GM12875 (cell line): ENCODE measurements at regions not wholly inside any gene's neighbourhood (a gene's known extent, or its start where the extent isn't known, plus 50 kb on each side); places are given as distances from the start of the nearest gene placed in this dataset.

Source experiments
- H3K4me3 ChIP-seq: one replicate; pipeline ENCODE4 v1.5.1; 2011; ENCODE audit warnings: low read depth, low read length, control low read depth
- TF ChIP-seq, protein P1 (sequence below): IDR thresholded peaks from 2 replicates; pipeline ENCODE4 v1.5.1; 2011; ENCODE audit warnings: low read depth, mild to moderate bottlenecking, control low read depth, inconsistent platforms, low read length, moderate library complexity, borderline replicate concordance; ENCODE audit not compliant: insufficient read depth

DNA sequence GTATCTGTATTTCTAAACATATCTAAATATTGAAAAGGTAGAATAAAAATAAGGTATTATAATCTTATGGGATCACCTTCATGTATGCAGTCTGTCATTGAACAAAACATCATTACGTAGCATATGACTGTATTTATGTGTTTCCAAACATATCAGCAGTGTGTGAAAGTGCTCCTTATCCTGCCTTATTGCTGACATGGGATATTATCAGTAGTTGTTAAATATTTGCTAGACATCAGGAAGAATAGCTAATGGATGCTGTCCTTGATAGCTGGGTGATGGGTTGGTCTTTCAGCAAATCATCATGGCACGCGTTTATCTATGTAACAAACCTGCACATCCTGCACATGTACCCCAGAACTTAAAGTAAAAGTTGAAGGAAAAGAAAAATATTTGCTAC is 59.1 kb upstream of the FAM20A start:
- TF ChIP-seq, protein P1, sequence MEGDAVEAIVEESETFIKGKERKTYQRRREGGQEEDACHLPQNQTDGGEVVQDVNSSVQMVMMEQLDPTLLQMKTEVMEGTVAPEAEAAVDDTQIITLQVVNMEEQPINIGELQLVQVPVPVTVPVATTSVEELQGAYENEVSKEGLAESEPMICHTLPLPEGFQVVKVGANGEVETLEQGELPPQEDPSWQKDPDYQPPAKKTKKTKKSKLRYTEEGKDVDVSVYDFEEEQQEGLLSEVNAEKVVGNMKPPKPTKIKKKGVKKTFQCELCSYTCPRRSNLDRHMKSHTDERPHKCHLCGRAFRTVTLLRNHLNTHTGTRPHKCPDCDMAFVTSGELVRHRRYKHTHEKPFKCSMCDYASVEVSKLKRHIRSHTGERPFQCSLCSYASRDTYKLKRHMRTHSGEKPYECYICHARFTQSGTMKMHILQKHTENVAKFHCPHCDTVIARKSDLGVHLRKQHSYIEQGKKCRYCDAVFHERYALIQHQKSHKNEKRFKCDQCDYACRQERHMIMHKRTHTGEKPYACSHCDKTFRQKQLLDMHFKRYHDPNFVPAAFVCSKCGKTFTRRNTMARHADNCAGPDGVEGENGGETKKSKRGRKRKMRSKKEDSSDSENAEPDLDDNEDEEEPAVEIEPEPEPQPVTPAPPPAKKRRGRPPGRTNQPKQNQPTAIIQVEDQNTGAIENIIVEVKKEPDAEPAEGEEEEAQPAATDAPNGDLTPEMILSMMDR: no peak

DNA sequence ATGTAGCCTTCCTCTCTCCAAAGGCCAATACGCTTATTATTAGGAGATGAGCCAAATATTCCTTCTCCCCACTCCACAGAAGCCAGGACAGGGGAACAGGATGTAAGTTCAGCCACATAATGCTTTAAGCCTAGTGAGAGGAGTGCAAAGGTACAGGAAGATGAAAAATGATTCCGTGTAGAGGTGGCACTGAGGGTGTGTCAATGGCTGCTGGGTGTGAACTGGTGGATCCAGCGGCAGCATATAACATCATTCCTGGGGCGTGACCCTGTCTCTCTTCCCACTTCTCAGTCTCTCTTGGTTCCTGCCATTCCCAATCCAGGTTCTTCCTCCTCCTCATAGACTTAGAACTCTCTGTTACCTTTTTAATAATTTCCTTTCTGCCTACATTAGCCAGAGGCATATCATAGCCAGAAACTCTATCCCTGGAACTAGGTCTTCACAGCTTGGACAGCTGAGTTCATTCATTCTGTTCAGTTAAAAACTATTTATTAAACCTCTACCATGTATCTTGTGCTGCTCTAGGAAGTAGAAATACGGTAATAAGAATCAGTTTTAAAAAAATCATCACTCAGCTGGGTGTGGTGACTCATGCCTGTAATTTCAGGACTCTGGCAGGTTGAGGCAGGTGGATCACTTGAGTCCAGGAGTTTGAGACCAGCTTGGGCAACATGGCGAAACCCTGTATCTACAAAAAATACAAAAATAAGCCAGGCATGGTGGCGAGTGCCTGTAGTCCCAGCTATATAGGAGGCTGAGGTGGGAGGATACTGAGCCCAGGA is 58.0 kb upstream of the FAM20A start:
- H3K4me3 ChIP-seq: no peak overlapping the region
- TF ChIP-seq, protein P1: no peak

More for the DNA sequence above, 59.1 kb upstream of the FAM20A start:
- no peak overlapping the region for H3K4me3 ChIP-seq

DNA sequence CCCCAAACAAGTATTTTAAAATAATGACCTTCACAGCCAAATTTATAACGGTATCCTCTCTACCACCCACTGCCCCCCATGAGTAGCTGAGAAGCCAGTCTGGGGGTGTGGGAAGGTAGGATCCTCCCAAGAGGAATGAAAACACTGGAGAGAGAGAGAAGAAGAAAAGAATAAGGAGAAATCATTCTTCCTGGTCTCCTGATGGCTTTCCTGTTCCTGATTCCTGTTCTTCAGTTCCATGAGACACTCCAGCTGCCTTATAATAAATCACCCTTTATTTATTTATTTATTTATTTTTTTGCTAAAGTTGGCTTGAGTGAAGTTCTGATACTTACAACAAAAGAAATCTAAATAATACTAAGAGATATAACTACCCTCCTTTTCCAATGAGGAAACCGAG is 56.4 kb upstream of the FAM20A start:
- TF ChIP-seq, protein P1: no peak
- no peak overlapping the region for H3K4me3 ChIP-seq

GRCh38 chr17:68657166-68657565 is 56.0 kb upstream of the FAM20A start:
- TF ChIP-seq, protein P1: no peak
- H3K4me3 ChIP-seq: no peak overlapping the region

GRCh38 chr17:68656666-68657065 is 55.5 kb upstream of the FAM20A start:
- TF ChIP-seq, protein P1: no peak
- no peak overlapping the region for H3K4me3 ChIP-seq
